Right ventricle myocardium inferior (tissue), 1 donor: ENCODE measurements at regions not wholly inside any gene's neighbourhood (a gene's known extent, or its start where the extent isn't known, plus 50 kb on each side); places are given as distances from the start of the nearest gene placed in this dataset.
A peak's percentile ranks its signal among the peaks of the same experiment; 100 is the strongest.

ENCODE experiments used
- ATAC-seq: fragments of 200-7000 bp; cut with Tn5 transposase; one replicate; pipeline ENCODE4 v1.9.1; 2020; ENCODE audit warnings: mild to moderate bottlenecking, moderate library complexity
- DNase-seq: peaks from one replicate; pipeline ENCODE4 v3.0.0; 2021; ENCODE audit errors: missing footprints
- intact Hi-C: fragments of 100-400 bp; cut with DNase I; formaldehyde crosslinking; loops from one replicate; pipeline ENCODE4 v1.11.0; 2022
- donor health status: DM: no; HTN: yes; CAD: no; lungs with severe emphysema.

DNA sequence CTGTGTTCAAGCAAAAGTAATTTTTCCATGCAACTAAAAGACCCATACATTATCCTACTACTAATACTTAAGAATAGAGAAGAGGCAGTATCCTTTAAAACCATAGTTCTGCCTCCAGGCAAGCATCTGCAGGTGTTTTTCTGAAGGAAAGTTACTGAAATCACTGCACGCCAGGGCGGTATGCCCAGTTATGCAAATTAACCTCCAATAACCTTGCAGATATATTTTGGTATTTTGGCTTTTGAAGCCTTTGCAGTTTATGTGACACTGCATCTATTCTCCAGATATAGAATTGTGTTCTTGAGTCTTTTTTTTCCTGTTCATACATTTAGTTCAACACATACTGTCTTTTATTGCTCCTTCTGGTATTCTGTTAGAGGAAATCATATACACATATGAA lies 346.2 kb upstream of the PDGFD start:
- ATAC-seq, result no peak

DNA sequence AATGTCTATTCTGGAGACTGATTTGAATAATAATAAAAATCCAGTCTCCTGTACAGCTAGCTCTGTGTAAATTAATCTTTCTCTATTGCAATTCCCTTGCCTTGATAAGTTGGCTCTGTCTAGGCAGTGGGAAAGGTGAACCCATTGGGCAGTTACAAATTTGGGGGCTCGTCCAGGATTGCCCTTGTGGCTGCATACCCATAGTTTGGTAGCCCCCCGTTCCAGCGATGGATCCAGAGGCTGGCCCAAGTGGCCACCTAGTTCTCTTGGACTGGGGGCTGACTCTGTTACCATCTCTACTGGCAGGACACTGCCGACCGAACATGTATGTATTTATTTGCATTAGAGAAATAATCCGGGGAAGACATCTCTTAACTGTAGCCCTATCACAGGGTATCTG lies 326.2 kb upstream of the PDGFD start:
- ATAC-seq, result no peak
- no peak for DNase-seq
- intact Hi-C loops, result no loop called here

More for the DNA sequence above, 346.2 kb upstream of the PDGFD start:
- intact Hi-C loops, result no loop called here
- DNase-seq, result no peak

DNA sequence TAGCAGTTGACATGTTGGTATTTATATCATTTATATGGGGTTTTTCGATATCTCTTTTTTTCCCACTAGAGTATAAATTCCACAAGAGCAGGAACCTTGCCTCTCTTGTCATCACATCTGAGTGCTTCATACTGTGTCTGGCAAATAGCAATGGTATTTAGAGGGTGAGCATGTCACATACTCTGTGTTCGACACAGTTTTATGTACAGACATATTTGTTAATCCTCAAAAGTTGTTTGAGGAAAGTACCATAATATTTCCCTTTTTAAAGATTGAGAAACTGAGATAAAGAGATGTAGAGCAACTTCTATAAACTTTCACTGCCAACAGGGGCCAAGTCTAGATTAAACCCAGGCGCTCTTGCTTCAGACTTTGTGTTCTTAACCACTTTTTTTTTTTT lies 324.6 kb upstream of the PDGFD start:
- intact Hi-C loops, result no loop called here
- DNase-seq (no peak), ATAC-seq (no peak)

GRCh38 chr11:104487046-104487806 lies 323.3 kb upstream of the PDGFD start:
- no peak for ATAC-seq
- intact Hi-C loops, result no loop called here

GRCh38 chr11:104484804-104485554 lies 321.0 kb upstream of the PDGFD start:
- intact Hi-C loops, result no loop called here
- peak; percentile 25 for DNase-seq
- no peak for ATAC-seq

More at GRCh38 chr11:104487046-104487806, 323.3 kb upstream of the PDGFD start:
- no peak for DNase-seq

GRCh38 chr11:104476898-104477297 lies 313.0 kb upstream of the PDGFD start:
- intact Hi-C loops, result no loop called here
- ATAC-seq, result no peak
- DNase-seq, result no peak

DNA sequence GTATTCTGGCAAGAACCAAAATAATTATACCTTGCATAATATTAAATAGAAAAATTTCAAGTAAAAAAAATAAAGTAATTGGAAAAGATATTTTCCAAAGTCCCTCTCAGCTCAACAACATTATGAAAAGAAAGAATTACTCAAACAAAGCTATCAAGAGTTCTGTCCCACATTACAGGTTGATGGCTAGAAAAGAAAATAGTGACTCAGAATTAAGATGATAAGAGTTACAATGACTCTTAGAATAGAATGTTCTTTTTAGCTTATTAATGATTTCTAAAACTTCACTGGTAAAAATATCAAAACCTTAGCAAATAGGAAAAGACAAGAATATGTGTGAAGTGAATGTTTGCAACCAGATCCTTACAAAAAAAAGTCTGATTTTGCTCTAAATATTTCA lies 312.5 kb upstream of the PDGFD start:
- ATAC-seq, result no peak
- intact Hi-C loops, result no loop called here

GRCh38 chr11:104467404-104467803 lies 303.5 kb upstream of the PDGFD start:
- no peak for ATAC-seq
- no peak for DNase-seq
- intact Hi-C loops, result no loop called here

More for the DNA sequence above, 312.5 kb upstream of the PDGFD start:
- DNase-seq, result no peak

DNA sequence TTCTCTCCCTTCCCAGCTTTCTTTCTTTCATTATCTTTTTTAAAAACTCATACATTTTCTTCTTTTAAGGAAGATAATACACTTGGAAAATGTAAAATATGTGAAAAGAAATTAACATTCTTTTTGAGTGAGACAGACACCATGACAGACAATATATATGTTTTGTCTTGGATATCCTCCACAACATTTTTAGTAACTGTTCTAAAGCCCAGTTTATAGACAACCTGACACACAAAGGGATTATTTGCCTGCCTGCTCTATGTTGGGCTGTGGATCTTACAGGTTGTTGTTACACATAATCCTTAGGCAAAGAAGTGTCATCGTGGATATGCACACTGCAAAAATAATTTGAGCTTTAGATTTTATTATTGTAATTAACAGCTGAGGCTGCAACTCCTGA lies 301.4 kb upstream of the PDGFD start:
- intact Hi-C loops, result no loop called here
- no peak for ATAC-seq

GRCh38 chr11:104464691-104465090 lies 300.7 kb upstream of the PDGFD start:
- intact Hi-C loops, result no loop called here
- ATAC-seq (no peak), DNase-seq (no peak)

More for the DNA sequence above, 301.4 kb upstream of the PDGFD start:
- DNase-seq, result no peak

DNA sequence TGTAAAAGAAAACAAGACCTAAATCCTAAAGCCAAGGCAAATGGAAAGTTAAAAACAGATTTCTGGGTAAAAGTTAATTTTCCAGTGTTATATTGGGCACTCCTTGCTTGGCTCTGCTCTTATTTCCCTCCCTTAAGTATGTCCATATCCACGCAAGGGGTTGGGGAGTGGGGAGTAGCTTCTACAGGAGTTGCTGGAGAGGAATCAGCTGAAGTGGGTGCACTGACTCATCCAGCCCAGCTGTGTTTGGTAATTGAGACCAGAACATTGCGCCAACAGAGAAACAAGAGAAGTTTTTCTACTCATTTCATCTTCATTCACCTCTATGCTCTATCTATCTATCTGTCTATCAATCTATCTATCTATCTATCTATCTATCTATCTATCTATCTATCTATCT lies 298.4 kb upstream of the PDGFD start:
- DNase-seq (no peak), ATAC-seq (no peak)
- intact Hi-C loops, result no loop called here

GRCh38 chr11:104451197-104451893 lies 287.4 kb upstream of the PDGFD start:
- ATAC-seq, result peak; percentile 95
- intact Hi-C loops, result no loop called here
- no peak for DNase-seq

- DNase-seq, result no peak
- no peak for ATAC-seq
- intact Hi-C loops, result no loop called here
These were observed 279.4 kb upstream of the PDGFD start for GRCh38 chr11:104443387-104443786.

GRCh38 chr11:104442321-104442720 lies 278.4 kb upstream of the PDGFD start:
- no peak for ATAC-seq
- intact Hi-C loops, result no loop called here

DNA sequence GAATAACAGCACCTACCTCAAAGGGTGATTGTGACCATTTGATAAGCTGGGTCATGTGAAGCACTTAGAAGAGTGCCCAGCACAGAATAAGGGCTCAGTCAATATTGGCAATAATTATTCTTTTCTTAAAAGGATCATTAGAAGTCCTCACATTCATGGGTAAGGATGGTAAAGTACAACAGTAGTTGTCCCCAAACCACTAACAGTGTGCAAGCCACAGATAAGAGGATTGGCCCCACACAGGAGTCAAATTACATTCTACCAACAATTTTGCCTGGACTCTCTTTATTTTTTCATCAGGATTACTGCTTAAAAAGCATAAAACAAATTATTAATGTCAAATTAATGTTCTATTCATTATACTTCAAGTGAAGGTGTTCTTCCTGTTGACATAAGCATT lies 271.5 kb upstream of the PDGFD start:
- intact Hi-C loops, result no loop called here
- no peak for ATAC-seq

More at GRCh38 chr11:104442321-104442720, 278.4 kb upstream of the PDGFD start:
- DNase-seq, result no peak

DNA sequence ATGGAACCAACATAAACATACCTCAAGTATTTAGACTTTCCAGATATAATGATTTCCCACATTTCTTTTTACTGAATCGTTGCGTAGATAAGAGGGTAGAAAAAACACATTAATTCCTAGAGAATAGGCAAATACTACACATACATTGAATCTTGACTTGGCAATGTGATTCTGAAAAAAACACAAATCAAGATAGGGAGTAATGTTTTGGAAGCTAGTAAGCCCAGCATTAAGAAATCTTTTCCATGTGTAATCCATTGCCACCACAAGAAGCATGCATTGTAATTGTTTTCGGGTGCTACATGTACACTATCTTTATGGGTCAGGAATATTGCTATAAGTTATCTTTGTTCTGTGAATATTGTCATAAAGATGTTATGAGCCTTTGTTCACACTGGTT lies 269.8 kb upstream of the PDGFD start:
- DNase-seq (no peak), ATAC-seq (no peak)
- intact Hi-C loops, result no loop called here

More for the DNA sequence above, 271.5 kb upstream of the PDGFD start:
- DNase-seq, result no peak

GRCh38 chr11:104432981-104433380 lies 269.0 kb upstream of the PDGFD start:
- no peak for ATAC-seq
- DNase-seq, result no peak
- intact Hi-C loops, result no loop called here

DNA sequence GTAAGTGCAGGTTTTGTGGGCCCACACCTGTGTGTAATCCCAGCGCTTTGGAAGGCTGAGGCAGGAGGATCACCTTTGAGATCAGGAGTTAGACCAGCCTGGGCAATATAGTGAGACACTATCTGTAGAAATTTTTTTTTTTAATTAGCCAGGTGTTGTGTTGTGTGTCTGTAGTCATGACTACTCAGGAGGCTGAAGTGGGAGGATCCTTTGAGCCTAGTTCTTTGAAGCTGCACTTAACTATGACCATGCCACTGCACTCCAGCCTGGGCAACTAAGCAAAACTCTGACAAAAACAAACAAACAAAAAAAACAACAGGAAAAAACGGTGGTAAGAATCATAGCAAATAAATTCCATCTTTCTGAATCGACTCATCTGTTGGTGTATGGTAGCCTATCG lies 268.6 kb upstream of the PDGFD start:
- ATAC-seq, result no peak
- intact Hi-C loops, result no loop called here
- DNase-seq, result no peak

DNA sequence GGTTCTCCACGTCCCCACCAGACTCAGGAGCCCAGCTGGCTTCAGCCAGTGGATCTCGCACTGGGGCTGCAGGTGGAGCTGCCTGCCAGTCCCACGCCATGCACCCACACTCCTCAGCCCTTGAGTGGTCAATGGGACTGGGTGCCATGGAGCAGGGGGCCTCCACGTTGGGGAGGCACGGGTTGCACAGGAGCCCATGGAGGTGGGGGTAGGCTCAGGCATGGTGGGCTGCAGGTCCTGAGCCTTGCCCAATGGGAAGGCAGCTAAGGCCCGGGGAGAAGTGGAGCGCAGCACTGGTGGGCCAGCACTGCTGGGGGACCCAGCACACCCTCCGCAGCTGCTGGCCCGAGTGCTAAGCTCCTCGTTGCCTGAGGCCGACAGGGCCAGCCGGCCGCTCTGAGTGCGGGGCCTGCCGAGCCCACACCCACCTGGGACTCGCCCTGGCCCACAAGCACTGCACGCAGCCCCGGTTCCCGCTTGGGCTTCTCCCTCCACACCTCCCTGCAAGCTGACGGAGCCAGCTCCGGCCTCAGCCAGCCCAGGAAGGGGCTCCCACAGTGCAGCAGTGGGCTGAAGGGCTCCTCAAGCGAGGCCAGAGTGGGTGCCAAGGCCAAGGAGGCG lies 258.5 kb upstream of the PDGFD start:
- no peak for ATAC-seq
- peak; percentile 25 for DNase-seq
- intact Hi-C loops, result no loop called here
